Heart right ventricle (tissue), 16 donors: ENCODE measurements at regions not wholly inside any gene's neighbourhood (a gene's known extent, or its start where the extent isn't known, plus 50 kb on each side); places are given as distances from the start of the nearest gene placed in this dataset.
A peak's percentile ranks its signal among the peaks of the same experiment; 100 is the strongest.
"Not testable (repeated sequence)": the region's sequence is repeated elsewhere in the genome, so short reads cannot be mapped to it uniquely, and the experiment has no call there.

Experiments used
- ATAC-seq, 8 donors: fragments of 200-7000 bp; cut with Tn5 transposase; one replicate each; pipeline ENCODE4 v1.9.1; 2020; ENCODE audit warnings: mild to moderate bottlenecking in 8 of 8, moderate library complexity in 8 of 8, moderate number of reproducible peaks in 1 of 8
- DNase-seq, 2 donors: peaks; one replicate each; pipeline ENCODE4 v3.0.0-alpha.2; 2020
- H3K27ac ChIP-seq, 10 donors: fragments of 200-600 bp; sonication (generic) in 2 of 10; one replicate each; pipeline versions ENCODE4 v1.5.0 to v1.8.0; 2020 to 2022; ENCODE audit warnings: mild to moderate bottlenecking in 3 of 10
- H3K27me3 ChIP-seq, 7 donors: fragments of 200-600 bp; one replicate each; pipeline ENCODE4 v1.8.0; 2021 to 2022; ENCODE audit warnings: mild to moderate bottlenecking in 2 of 7
- H3K36me3 ChIP-seq, 9 donors: fragments of 200-600 bp; sonication (generic) in 1 of 9; one replicate each; pipeline versions ENCODE4 v1.5.0 to v1.8.0; 2020 to 2022; ENCODE audit warnings: mild to moderate bottlenecking in 2 of 9
- H3K4me1 ChIP-seq, 9 donors: fragments of 200-600 bp; sonication (generic) in 1 of 9; one replicate each; pipeline versions ENCODE4 v1.5.0 to v1.8.0; 2020 to 2022; ENCODE audit warnings: mild to moderate bottlenecking in 4 of 9
- H3K4me3 ChIP-seq, 10 donors: fragments of 200-600 bp; sonication (generic) in 2 of 10; one replicate each; pipeline versions ENCODE4 v1.5.0 to v1.8.0; 2020 to 2022; ENCODE audit warnings: mild to moderate bottlenecking in 7 of 10, moderate library complexity in 2 of 10
- H3K9me3 ChIP-seq, 11 donors: fragments of 200-600 bp in 10 of 11; sonication (generic) in 2 of 11; one replicate each; pipeline versions ENCODE4 v1.5.0 to v1.8.0; 2013 to 2022; ENCODE audit warnings: mild to moderate bottlenecking in 2 of 11, control low read depth in 1 of 11, moderate library complexity in 1 of 11
- WGBS, 2 donors: extraction: QIAGEN DNeasy Blood & Tissue Kit; methylation state at CpG; one replicate each; pipeline ENCODE4 v1.1.7; 2013; ENCODE audit warnings: inconsistent platforms in 1 of 2; 5-methylcytosine and 5-hydroxymethylcytosine counted together
- intact Hi-C, 10 donors: fragments of 100-400 bp; cut with DNase I; formaldehyde crosslinking; loops; one replicate each; pipeline versions ENCODE4 v1.11.1 to v1.14.2; 2022
- TF ChIP-seq, protein P1 (sequence below), 9 donors: fragments of 200-600 bp; sonication (generic) in 2 of 9; IDR thresholded peaks; one replicate each; pipeline versions ENCODE4 v1.5.0 to v1.8.0; 2021 to 2022; ENCODE audit warnings: antibody characterized with exemption in 9 of 9, mild to moderate bottlenecking in 5 of 9, moderate library complexity in 1 of 9
- donor health status: Arrhythmogenic right ventricular cardiomyopathy.
- donor health status: ischemic (EF 13 %, LVEDD 7.1; RV severe dilation, severe dysfunction).
- donor health status: healthy with polysubstance abuse.
- donor health status: DM: no; HTN: yes; CAD: no.
- donor health status: DM: no; HTN: no; CAD: no.
- donor health status: ischemic (EF 25% LVEDD 6.9; RV normal size, moderate dysfunction).
- donor health status: ischemic (EF 25% LVEDD 5.7; RV mildly dilated, moderate dysfunction).
- donor health status: healthy.
- donor health status: DM: yes; HTN: yes; CAD: no.
- donor health status: Ischemic cardiomyopathy.
- donor health status: ischemic (EF 35%, LVEDD 5.7; RV mildly dilated, moderate dysfunction).
- donor health status: nonischemic (EF 11% LVEDD 7.7; RV severe dilation, severe dysfunction).
- donor health status: DM: yes; HTN: yes; CAD: no.
- donor health status: PGD.
- donor health status: ischemic (EF 29% LVEDD 5.4; RV normal size, mild dysfunction).
- donor health status: nonischemic (EF 23%, LVEDD 6.1; RV moderate dilation, normal function).

DNA sequence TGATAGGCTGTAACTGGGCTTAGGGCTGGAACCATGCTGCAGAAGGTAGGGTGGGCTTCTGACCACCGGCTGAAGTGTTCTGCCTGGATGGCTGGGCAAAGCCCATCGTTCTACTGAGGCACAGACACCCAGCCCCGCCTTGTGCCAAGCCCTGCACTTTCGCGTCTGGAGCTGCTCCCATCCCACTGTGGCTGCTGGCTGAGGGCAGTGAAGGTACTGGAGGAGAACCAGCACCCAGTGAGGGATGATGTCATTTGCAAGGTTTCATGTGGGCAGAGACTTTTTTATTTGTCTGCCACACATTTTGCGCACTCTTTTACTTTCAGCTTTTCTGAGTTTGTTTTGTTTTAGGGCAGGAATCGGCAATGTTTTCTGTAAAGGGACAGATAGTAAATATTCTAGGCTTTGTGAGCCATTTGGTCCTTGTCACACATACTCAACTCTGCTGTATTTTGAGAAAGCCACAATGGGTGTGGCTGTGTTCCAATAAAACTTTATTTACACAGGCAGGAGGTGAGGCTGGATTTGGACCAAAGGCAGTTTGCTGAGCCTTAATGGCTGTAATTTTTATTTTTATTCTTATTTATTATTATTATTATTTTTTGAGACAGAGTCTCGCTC, 85.6 kb downstream of the ASB1 start:
- TF ChIP-seq, protein P1, sequence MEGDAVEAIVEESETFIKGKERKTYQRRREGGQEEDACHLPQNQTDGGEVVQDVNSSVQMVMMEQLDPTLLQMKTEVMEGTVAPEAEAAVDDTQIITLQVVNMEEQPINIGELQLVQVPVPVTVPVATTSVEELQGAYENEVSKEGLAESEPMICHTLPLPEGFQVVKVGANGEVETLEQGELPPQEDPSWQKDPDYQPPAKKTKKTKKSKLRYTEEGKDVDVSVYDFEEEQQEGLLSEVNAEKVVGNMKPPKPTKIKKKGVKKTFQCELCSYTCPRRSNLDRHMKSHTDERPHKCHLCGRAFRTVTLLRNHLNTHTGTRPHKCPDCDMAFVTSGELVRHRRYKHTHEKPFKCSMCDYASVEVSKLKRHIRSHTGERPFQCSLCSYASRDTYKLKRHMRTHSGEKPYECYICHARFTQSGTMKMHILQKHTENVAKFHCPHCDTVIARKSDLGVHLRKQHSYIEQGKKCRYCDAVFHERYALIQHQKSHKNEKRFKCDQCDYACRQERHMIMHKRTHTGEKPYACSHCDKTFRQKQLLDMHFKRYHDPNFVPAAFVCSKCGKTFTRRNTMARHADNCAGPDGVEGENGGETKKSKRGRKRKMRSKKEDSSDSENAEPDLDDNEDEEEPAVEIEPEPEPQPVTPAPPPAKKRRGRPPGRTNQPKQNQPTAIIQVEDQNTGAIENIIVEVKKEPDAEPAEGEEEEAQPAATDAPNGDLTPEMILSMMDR (IDR thresholded peaks at IDR 0.05) = no peak
- H3K27ac ChIP-seq = no peak overlapping the region
- no peak for ATAC-seq
- H3K9me3 ChIP-seq = peaks cover 0 to 27% (median 7%) of the 10 kb centered on the region in 11 donors
- intact Hi-C loops = loop anchor here in 5 of 10 donors (2.0 to 10.0 kb wide), 4 partner anchors 112 to 275 kb away; no protein-coding TSS in a partner anchor
- peaks cover 0 to 22% (median 8%) of the 10 kb centered on the region in 7 donors for H3K27me3 ChIP-seq
- H3K36me3 ChIP-seq = no peaks in the 10 kb centered on the region
- H3K4me1 ChIP-seq = no peaks in the 10 kb centered on the region
- H3K4me3 ChIP-seq = no peak overlapping the region
- 90 to 93% methylated on average over 8 of the region's 8 CpGs for WGBS, 2 donors
- DNase-seq = no peak

DNA sequence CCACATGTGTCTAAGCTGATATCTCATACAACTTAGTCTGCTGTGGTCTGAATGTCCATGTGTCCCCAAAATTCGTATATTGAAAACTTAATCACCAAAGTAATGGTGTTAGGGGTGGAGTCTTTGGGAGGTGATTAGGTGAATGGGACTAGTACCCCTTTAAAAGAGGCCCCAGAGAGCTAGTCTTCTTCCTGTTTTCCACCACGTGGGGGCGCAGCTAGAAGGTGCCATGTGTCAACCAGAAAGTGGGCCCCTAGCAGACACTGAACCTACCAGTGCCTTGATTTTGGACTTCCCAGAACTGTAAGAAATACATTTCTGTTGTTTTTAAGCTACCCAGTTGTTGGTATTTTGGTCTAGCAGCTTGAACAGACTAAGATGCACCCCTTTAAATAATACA, 86.6 kb downstream of the ASB1 start:
- no peak for DNase-seq
- no peak overlapping the region for H3K27ac ChIP-seq
- ATAC-seq = peak in 3 of 8 donors; percentile 51 to 64 (median 62)
- no peaks in the 10 kb centered on the region for H3K36me3 ChIP-seq
- H3K4me3 ChIP-seq = no peak overlapping the region
- intact Hi-C loops = loop anchor here in 5 of 10 donors (2.0 to 10.0 kb wide), 4 partner anchors 111 to 274 kb away; no protein-coding TSS in a partner anchor
- peaks cover 0 to 16% (median 8%) of the 10 kb centered on the region in 7 donors for H3K27me3 ChIP-seq
- 11 to 26% methylated on average over 3 of the region's 3 CpGs for WGBS, 2 donors
- TF ChIP-seq, protein P1 (IDR thresholded peaks at IDR 0.05) = peak; percentile 24 to 62 (median 50)
- H3K9me3 ChIP-seq = peaks cover 0 to 37% (median 10%) of the 10 kb centered on the region in 11 donors
- no peaks in the 10 kb centered on the region for H3K4me1 ChIP-seq

DNA sequence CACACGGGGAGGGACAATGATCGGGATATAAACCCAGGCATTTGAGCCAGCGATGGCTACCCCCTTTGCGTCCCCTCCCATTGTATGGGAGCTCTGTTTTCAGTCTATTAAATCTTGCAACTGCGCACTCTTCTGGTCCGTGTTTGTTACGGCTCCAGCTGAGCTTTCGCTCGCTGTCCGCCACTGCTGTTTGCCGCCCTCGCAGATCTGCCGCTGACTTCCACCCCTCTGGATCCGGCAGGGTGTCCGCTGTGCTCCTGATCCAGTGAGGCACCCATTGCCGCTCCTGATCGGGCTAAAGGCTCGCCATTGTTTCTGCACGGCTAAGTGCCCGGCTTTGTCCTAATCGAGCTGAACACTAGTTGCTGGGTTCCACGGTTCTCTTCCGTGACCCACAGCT, 87.3 kb downstream of the ASB1 start:
- ATAC-seq, H3K36me3 ChIP-seq, H3K27ac ChIP-seq, H3K4me3 ChIP-seq, DNase-seq, H3K4me1 ChIP-seq: not testable (repeated sequence)
- intact Hi-C loops = loop anchor here in 4 of 10 donors (5.0 to 10.0 kb wide), 3 partner anchors 111 to 273 kb away; no protein-coding TSS in a partner anchor
- 94 to 95% methylated on average over 23 of the region's 23 CpGs for WGBS, 2 donors
- Histone ChIP-seq H3K27me3 (peaks cover 0 to 16% (median 8%) of the 10 kb centered on the region in 7 donors), H3K9me3 (peaks cover 0 to 43% (median 10%) of the 10 kb centered on the region in 11 donors)

DNA sequence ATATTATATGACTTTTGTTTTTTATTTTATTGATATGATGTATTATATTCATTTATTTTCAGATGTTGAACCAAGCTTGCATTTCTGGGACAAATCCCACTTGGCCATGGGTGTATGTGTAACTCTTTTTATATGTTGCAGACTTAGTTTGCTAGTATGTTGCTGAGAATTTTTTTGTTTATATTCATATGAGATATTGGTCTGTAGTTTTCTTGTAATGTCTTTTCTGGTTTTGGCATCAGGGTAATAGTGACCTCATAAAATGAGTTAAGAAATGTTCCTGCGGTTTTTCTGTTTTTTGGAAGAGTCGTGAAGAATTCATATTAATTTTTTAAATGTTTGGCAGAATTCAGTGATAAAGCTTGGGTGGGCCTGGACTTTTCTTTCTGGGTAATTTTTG, 88.7 kb downstream of the ASB1 start:
- Histone ChIP-seq H3K4me3 (no peak overlapping the region), H3K9me3 (peaks cover 0 to 45% (median 10%) of the 10 kb centered on the region in 11 donors), H3K4me1 (no peaks in the 10 kb centered on the region), H3K27ac (no peak overlapping the region), H3K36me3 (no peaks in the 10 kb centered on the region), H3K27me3 (peaks cover 0 to 8% (median 0%) of the 10 kb centered on the region in 7 donors)
- TF ChIP-seq, protein P1 (IDR thresholded peaks at IDR 0.05) = no peak
- WGBS, 2 donors = 80 to 85% methylated on average over 2 of the region's 2 CpGs
- ATAC-seq (no peak), DNase-seq (no peak)
- intact Hi-C loops = loop anchor here in 3 of 10 donors (10.0 kb wide), 2 partner anchors 109 to 269 kb away; no protein-coding TSS in a partner anchor

DNA sequence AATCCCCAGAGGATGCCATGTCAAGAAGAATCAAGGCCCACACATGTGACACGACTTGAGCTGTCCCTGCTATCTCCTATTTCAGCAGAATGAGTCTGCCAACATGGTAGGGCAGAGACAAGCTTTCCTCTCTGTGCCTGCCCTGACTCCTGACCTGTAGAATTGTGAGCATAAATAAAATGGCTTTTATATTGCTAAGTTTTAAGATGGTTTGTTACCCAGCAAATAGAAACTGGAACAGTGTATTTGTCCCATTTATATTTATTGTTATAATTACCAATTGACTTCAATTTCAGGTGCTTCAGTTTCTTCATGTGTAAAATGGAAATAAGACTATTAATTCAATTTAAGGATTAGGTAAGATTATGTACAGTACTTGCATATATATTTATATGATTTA, 90.5 kb downstream of the ASB1 start:
- intact Hi-C loops = loop anchor here in 4 of 10 donors (2.0 to 10.0 kb wide), 3 partner anchors 108 to 268 kb away; no protein-coding TSS in a partner anchor
- H3K4me1 ChIP-seq = no peaks in the 10 kb centered on the region
- H3K9me3 ChIP-seq = peaks cover 0 to 45% (median 10%) of the 10 kb centered on the region in 11 donors
- H3K27me3 ChIP-seq = no peaks in the 10 kb centered on the region
- TF ChIP-seq, protein P1 (IDR thresholded peaks at IDR 0.05) = no peak
- H3K36me3 ChIP-seq = no peaks in the 10 kb centered on the region
- DNase-seq (no peak), ATAC-seq (no peak)
- WGBS, 2 donors = 66 to 74% methylated on average over 1 of the region's 1 CpG
- H3K27ac ChIP-seq = no peak overlapping the region
- no peak overlapping the region for H3K4me3 ChIP-seq
